ENCODE measurements at regions not wholly inside any gene's neighbourhood (a gene's known extent, or its start where the extent isn't known, plus 50 kb on each side); places are given as distances from the start of the nearest gene placed in this dataset. TPM values are rescaled to one million over a fixed set of nuclear protein-coding genes. Genes with fewer than 3 reads are reported as not detected.

DNA sequence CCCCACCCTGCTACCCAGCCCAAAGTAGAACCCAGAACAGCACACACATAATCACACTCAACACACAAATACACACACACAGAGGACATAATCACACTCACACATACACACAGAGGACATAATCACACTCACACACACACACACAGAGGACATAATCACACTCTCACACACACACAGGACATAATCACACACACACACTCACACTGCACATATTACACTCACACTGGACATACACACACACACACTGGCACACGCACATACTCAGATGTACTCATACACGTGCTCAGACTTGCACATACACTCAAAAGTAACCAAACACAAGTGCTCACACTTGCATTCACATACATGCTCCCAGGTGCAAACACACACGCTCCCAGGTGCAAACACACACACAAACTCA lies 54.3 kb upstream of the CAMK1G start:
- H3K9me3 ChIP-seq: no peaks in the 10 kb centered on the region
- no peaks in the 10 kb centered on the region for H3K36me3 ChIP-seq
- no peak for DNase-seq (ENCODE audit: extremely low spot score in 2 of 2)
- H3K27me3 ChIP-seq: no peaks in the 10 kb centered on the region
- no peak overlapping the region for H3K4me3 ChIP-seq
- TF ChIP-seq POLR2AphosphoS5 (IDR thresholded peaks at IDR 0.05; ENCODE audit: insufficient read depth in 1 of 2, low read depth in 1 of 2) (no peak), POLR2A (IDR thresholded peaks at IDR 0.05) (no peak), CTCF (IDR thresholded peaks at IDR 0.05) (no peak)
- no peak overlapping the region for H3K27ac ChIP-seq
- H3K4me1 ChIP-seq: peaks cover 6% of the 10 kb centered on the region
- intact Hi-C loops (cut with DNase I): no loop called here

- Histone ChIP-seq H3K9me3 (no peaks in the 10 kb centered on the region), H3K36me3 (no peaks in the 10 kb centered on the region), H3K27me3 (no peaks in the 10 kb centered on the region), H3K4me1 (peaks cover 6% of the 10 kb centered on the region), H3K27ac (peak overlapping the region; percentile 35), H3K4me3 (no peak overlapping the region)
- TF ChIP-seq POLR2AphosphoS5 (IDR thresholded peaks at IDR 0.05; ENCODE audit: insufficient read depth in 1 of 2, low read depth in 1 of 2): peak in 1 of 2 donors; percentile 71
- TF ChIP-seq CTCF (IDR thresholded peaks at IDR 0.05): no peak
- intact Hi-C loops (cut with DNase I): no loop called here
- no peak for DNase-seq (ENCODE audit: extremely low spot score in 2 of 2)
These were observed 52.5 kb upstream of the CAMK1G start for GRCh38 chr1:209531006-209531405.

GRCh38 chr1:209531549-209531948 lies 52.0 kb upstream of the CAMK1G start:
- no peaks in the 10 kb centered on the region for H3K27me3 ChIP-seq
- peak overlapping the region; percentile 35 for H3K27ac ChIP-seq
- peaks cover 6% of the 10 kb centered on the region for H3K4me1 ChIP-seq
- TF ChIP-seq CTCF (IDR thresholded peaks at IDR 0.05) (no peak), POLR2A (IDR thresholded peaks at IDR 0.05) (no peak), POLR2AphosphoS5 (IDR thresholded peaks at IDR 0.05; ENCODE audit: insufficient read depth in 1 of 2, low read depth in 1 of 2) (no peak)
- DNase-seq (ENCODE audit: extremely low spot score in 2 of 2): no peak
- no peaks in the 10 kb centered on the region for H3K36me3 ChIP-seq
- no peak overlapping the region for H3K4me3 ChIP-seq
- intact Hi-C loops (cut with DNase I): no loop called here
- no peaks in the 10 kb centered on the region for H3K9me3 ChIP-seq

MicroRNAs in the stretch of these regions (microRNA counts, 767-probe panel; counts per million panel counts)
- 8,315 to 10,476 counts per million in 2 donors for microRNA hsa-miR-205-5p

Small RNA genes lying in the stretch of these regions (microRNA-seq; reads per million reads assigned to microRNA genes)
- gene MIR205 (ENCODE audit: borderline number of aligned reads, borderline replicate concordance): 138,731 reads per million, percentile 100 among the genes with 10 or more reads in this experiment

Small RNA genes lying in the stretch of these regions (small RNA-seq; reads per million reads assigned to genes)
- gene AC104465.1: not detected
